ENCODE measurements at regions not wholly inside any gene's neighbourhood (a gene's known extent, or its start where the extent isn't known, plus 50 kb on each side); places are given as distances from the start of the nearest gene placed in this dataset.
"Not testable (repeated sequence)": the region's sequence is repeated elsewhere in the genome, so short reads cannot be mapped to it uniquely, and the experiment has no call there.

GRCh38 chr6:165124681-165125080 is 184.7 kb downstream of the C6orf118 start:
- H3K9me3 ChIP-seq (ENCODE audit: control insufficient read depth, insufficient read depth, low read length); H2AK9ac ChIP-seq (replicated peaks; ENCODE audit: low read depth, low read length, poor library complexity); H3K27me3 ChIP-seq (ENCODE audit: control insufficient read depth, insufficient read depth, low read length); H3K4me2 ChIP-seq (ENCODE audit: low read depth, low read length); H4K8ac ChIP-seq (ENCODE audit: low read depth in 2 of 2, low read length in 2 of 2); in situ Hi-C loops (cut with MboI; ENCODE audit: low sequenced_read_pairs); H3K27ac ChIP-seq (ENCODE audit: insufficient read depth, low read length); H4K20me1 ChIP-seq (ENCODE audit: insufficient read depth, low read length); H3K79me1 ChIP-seq (ENCODE audit: low read depth in 1 of 2, low read length in 2 of 2); DNase-seq; BruUV-seq (replicated peaks); H4K5ac ChIP-seq (ENCODE audit: low read depth, low read length); H2BK20ac ChIP-seq (ENCODE audit: low read depth, low read length); CTCF ChIA-PET; H3K36me3 ChIP-seq (ENCODE audit: control insufficient read depth, insufficient read depth, low read length); H2BK120ac ChIP-seq (ENCODE audit: low read depth, low read length); H3K23ac ChIP-seq (ENCODE audit: low read depth, low read length); H2BK15ac ChIP-seq (ENCODE audit: low read depth, low read length); intact Hi-C loops (cut with micrococcal nuclease); H3K56ac ChIP-seq (ENCODE audit: extremely low read depth, insufficient read depth, low read length); H2BK5ac ChIP-seq (ENCODE audit: low read depth, low read length, poor library complexity, severe bottlenecking); H2AFZ ChIP-seq (replicated peaks; ENCODE audit: low read length, poor library complexity); H3K4ac ChIP-seq (ENCODE audit: low read depth, low read length); dilution Hi-C loops (cut with HindIII; ENCODE audit: low sequenced_read_pairs, unreplicated experiment); H3K18ac ChIP-seq (ENCODE audit: low read depth, low read length); POLR2A ChIA-PET (ENCODE audit: unreplicated experiment); H4K91ac ChIP-seq (ENCODE audit: insufficient read depth, low read depth, low read length); H3K9me1 ChIP-seq (ENCODE audit: insufficient read depth, low read length); ATAC-seq (ENCODE audit: low read depth); H3K9ac ChIP-seq (ENCODE audit: low read depth, low read length); H2AK5ac ChIP-seq (ENCODE audit: low read depth, low read length); H3K14ac ChIP-seq (replicated peaks; ENCODE audit: low read depth, low read length); H3K4me3 ChIP-seq (ENCODE audit: insufficient read depth, low read depth, low read length); H3K4me1 ChIP-seq (ENCODE audit: control insufficient read depth, insufficient read depth, low read length): not testable (repeated sequence)
- WGBS, 2 experiments (ENCODE audit: extremely low coverage in 2 of 2, insufficient read length in 1 of 2), result no CpG with 5 or more reads among the region's 4 CpGs

All from IMR-90 (cell line).